ENCODE measurements at regions not wholly inside any gene's neighbourhood (a gene's known extent, or its start where the extent isn't known, plus 50 kb on each side); places are given as distances from the start of the nearest gene placed in this dataset.

GRCh38 chr2:146221826-146222225 is 1623.0 kb upstream of the ACVR2A start:
- no peak for TF ChIP-seq CTCF (conservative IDR thresholded peaks at IDR 0.05)
- TF ChIP-seq EZH2 (IDR thresholded peaks at IDR 0.05; ENCODE audit: low read depth), result no peak
